PC-9 (cell line): ENCODE measurements at regions not wholly inside any gene's neighbourhood (a gene's known extent, or its start where the extent isn't known, plus 50 kb on each side); places are given as distances from the start of the nearest gene placed in this dataset.

Experiments used
- BruUV-seq: library from RNA; stranded (reverse); fragments of 400-500 nt; replicated peaks from 2 replicates; lab custom pipeline; 2021; lab: Mats Ljungman, UMichigan
- CTCF ChIA-PET: fragments of 300-600 bp; sonication (Branson Sonifier 250); formaldehyde crosslinking; loops from one replicate; lab custom pipeline; 2022; ENCODE audit warnings: antibody characterized with exemption; lab: Charles Lee
- POLR2A ChIA-PET: fragments of 300-600 bp; sonication (Branson Sonifier 250); formaldehyde crosslinking; loops from one replicate; lab custom pipeline; 2022; ENCODE audit warnings: antibody characterized with exemption; ENCODE audit not compliant: unreplicated experiment; lab: Charles Lee
- DNase-seq, 2 experiments: peaks; one replicate each; pipeline versions ENCODE4 v3.0.0 to v3.0.0-alpha.2; 2015 to 2022; ENCODE audit warnings: mixed read lengths in 1 of 2
- H2AFZ ChIP-seq: fragments of 200-600 bp; sonication (generic); 2 replicates; pipeline ENCODE4 v1.8.1; 2017; ENCODE audit warnings: antibody characterized with exemption
- H3F3A ChIP-seq: fragments of 200-600 bp; sonication (generic); 2 replicates; pipeline ENCODE4 v1.8.1; 2017; ENCODE audit warnings: antibody characterized with exemption, mild to moderate bottlenecking, low read depth; ENCODE audit not compliant: insufficient read depth
- H3K27ac ChIP-seq: fragments of 200-600 bp; sonication (generic); 2 replicates; pipeline ENCODE4 v1.6.1; 2016; ENCODE audit warnings: mixed run types
- H3K27me3 ChIP-seq: fragments of 200-600 bp; sonication (generic); 2 replicates; pipeline ENCODE4 v1.6.1; 2016; ENCODE audit warnings: low read depth, mixed run types; ENCODE audit not compliant: insufficient read depth
- H3K36me3 ChIP-seq: fragments of 200-600 bp; sonication (generic); 2 replicates; pipeline ENCODE4 v1.6.1; 2016; ENCODE audit warnings: low read depth, mixed run types
- H3K4me1 ChIP-seq: fragments of 200-600 bp; sonication (generic); replicated peaks from 2 replicates; pipeline ENCODE4 v1.6.1; 2016; ENCODE audit warnings: mixed run types; ENCODE audit not compliant: insufficient read depth
- H3K4me2 ChIP-seq: fragments of 200-600 bp; sonication (generic); 2 replicates; pipeline ENCODE4 v1.6.1; 2017; ENCODE audit warnings: mixed run types
- H3K4me3 ChIP-seq: fragments of 200-600 bp; sonication (generic); 2 replicates; pipeline ENCODE4 v1.6.1; 2016; ENCODE audit warnings: mixed run types
- H3K79me2 ChIP-seq: fragments of 200-600 bp; sonication (generic); 2 replicates; pipeline ENCODE4 v1.6.1; 2017; ENCODE audit warnings: low read depth, mixed run types
- H3K9me2 ChIP-seq: fragments of 200-600 bp; sonication (generic); 2 replicates; pipeline ENCODE4 v1.8.1; 2017; ENCODE audit warnings: mild to moderate bottlenecking; ENCODE audit not compliant: insufficient read depth
- H3K9me3 ChIP-seq: fragments of 200-600 bp; sonication (generic); 2 replicates; pipeline ENCODE4 v1.8.1; 2016; ENCODE audit warnings: low read depth; ENCODE audit not compliant: insufficient read depth
- H4K20me1 ChIP-seq: fragments of 200-600 bp; sonication (generic); 2 replicates; pipeline ENCODE4 v1.8.1; 2017; ENCODE audit not compliant: insufficient read depth
- CTCF ChIP-seq: fragments of 200-600 bp; sonication (generic); conservative IDR thresholded peaks from 2 replicates; pipeline ENCODE4 v1.6.1; 2017; ENCODE audit warnings: mixed run types, antibody characterized with exemption, mild to moderate bottlenecking, moderate library complexity
- EZH2 ChIP-seq: fragments of 200-600 bp; sonication (generic); IDR thresholded peaks from 2 replicates; pipeline ENCODE4 v1.8.0; 2017; ENCODE audit warnings: antibody characterized with exemption, low read depth
- intact Hi-C: fragments of 100-400 bp; cut with micrococcal nuclease; formaldehyde crosslinking; loops from one replicate; pipeline ENCODE4 v1.10.0; 2022; ENCODE audit not compliant: unreplicated experiment

GRCh38 chr6:6405997-6406714, 85.7 kb upstream of the F13A1 start:
- Histone ChIP-seq H3K4me3 (no peak overlapping the region), H3K4me2 (no peak overlapping the region), H3K79me2 (no peaks in the 10 kb centered on the region), H3F3A (no peaks in the 10 kb centered on the region), H3K27me3 (no peaks in the 10 kb centered on the region), H3K27ac (no peak overlapping the region), H3K4me1 (no peaks in the 10 kb centered on the region), H3K36me3 (no peaks in the 10 kb centered on the region), H4K20me1 (no peaks in the 10 kb centered on the region), H3K9me3 (no peaks in the 10 kb centered on the region), H3K9me2 (no peaks in the 10 kb centered on the region), H2AFZ (no peak overlapping the region)
- no TSS peak for BruUV-seq
- POLR2A ChIA-PET = no interaction called here
- CTCF ChIA-PET = no interaction called here
- intact Hi-C loops = no loop called here
- TF ChIP-seq EZH2 (no peak), CTCF (no peak)
- DNase-seq = no peak

- Histone ChIP-seq H3K9me3 (no peaks in the 10 kb centered on the region), H3K9me2 (no peaks in the 10 kb centered on the region), H3K27ac (no peak overlapping the region), H3K4me3 (no peak overlapping the region), H4K20me1 (no peaks in the 10 kb centered on the region), H3K79me2 (no peaks in the 10 kb centered on the region), H3K36me3 (no peaks in the 10 kb centered on the region), H3K4me2 (no peak overlapping the region), H3K4me1 (no peaks in the 10 kb centered on the region), H2AFZ (no peak overlapping the region), H3F3A (no peaks in the 10 kb centered on the region), H3K27me3 (no peaks in the 10 kb centered on the region)
- intact Hi-C loops = no loop called here
- no peak for DNase-seq
- TF ChIP-seq EZH2 (no peak), CTCF (no peak)
- no TSS peak for BruUV-seq
- POLR2A ChIA-PET = no interaction called here
- CTCF ChIA-PET = no interaction called here
Measured at GRCh38 chr6:6406715-6407070, 86.2 kb upstream of the F13A1 start.

- no peaks in the 10 kb centered on the region for H3K9me3 ChIP-seq
- TF ChIP-seq EZH2 (no peak), CTCF (no peak)
- no peak overlapping the region for H3K4me2 ChIP-seq
- ChIA-PET CTCF (no interaction called here), POLR2A (no interaction called here)
- no peak for DNase-seq
- H3K27ac ChIP-seq = no peak overlapping the region
- no peaks in the 10 kb centered on the region for H3K79me2 ChIP-seq
- no peak overlapping the region for H2AFZ ChIP-seq
- no peaks in the 10 kb centered on the region for H3K27me3 ChIP-seq
- intact Hi-C loops = no loop called here
- no peak overlapping the region for H3K4me3 ChIP-seq
- H3K36me3 ChIP-seq = no peaks in the 10 kb centered on the region
- BruUV-seq = no TSS peak
- no peaks in the 10 kb centered on the region for H3F3A ChIP-seq
- H3K4me1 ChIP-seq = no peaks in the 10 kb centered on the region
- no peaks in the 10 kb centered on the region for H4K20me1 ChIP-seq
- no peaks in the 10 kb centered on the region for H3K9me2 ChIP-seq
Measured at GRCh38 chr6:6407071-6407741, 86.7 kb upstream of the F13A1 start.
